Body of pancreas (tissue), 4 donors: ENCODE measurements at regions not wholly inside any gene's neighbourhood (a gene's known extent, or its start where the extent isn't known, plus 50 kb on each side); places are given as distances from the start of the nearest gene placed in this dataset.

ENCODE experiments used
- ATAC-seq: fragments of 150-250 bp; one replicate; pipeline ENCODE4 v1.9.1; 2016
- DNase-seq, 4 donors: peaks; one replicate each; pipeline ENCODE4 v3.0.0-alpha.2; 2019
- H3K27ac ChIP-seq, 4 donors: fragments of 200-600 bp; sonication (generic); 1 replicate in 3 of 4; 2 replicates in 1 of 4; pipeline versions ENCODE4 v1.5.1 to v1.6.1; 2016 to 2019; ENCODE audit warnings: mild to moderate bottlenecking in 1 of 4, mixed read lengths in 1 of 4, moderate library complexity in 1 of 4
- H3K27me3 ChIP-seq, 2 donors: fragments of 200-600 bp; sonication (generic); one replicate each; pipeline ENCODE4 v1.6.0; 2016; ENCODE audit warnings: mild to moderate bottlenecking in 1 of 2
- H3K36me3 ChIP-seq, 2 donors: fragments of 200-600 bp; sonication (generic); replicated peaks in 1 of 2; 2 replicates each; pipeline ENCODE4 v1.5.1; 2016; ENCODE audit warnings: low read depth in 2 of 2; ENCODE audit not compliant: insufficient read depth in 1 of 2
- H3K4me1 ChIP-seq: fragments of 200-600 bp; sonication (generic); one replicate; pipeline ENCODE4 v1.6.0; 2016
- H3K4me3 ChIP-seq, 2 donors: fragments of 200-600 bp; sonication (generic); 1 replicate in 1 of 2; 2 replicates in 1 of 2; pipeline ENCODE4 v1.5.1; 2016 to 2019
- H3K9me3 ChIP-seq, 3 donors: fragments of 200-600 bp; sonication (generic); 1 replicate in 2 of 3; 2 replicates in 1 of 3; pipeline ENCODE4 v1.5.1; 2016
- CTCF ChIP-seq, 7 experiments: fragments of 450-650 bp in 4 of 7; fragments of 200-600 bp in 3 of 7; sonication (generic) in 3 of 7; IDR thresholded peaks; one replicate each; pipeline ENCODE4 v1.5.1; 2016 to 2019; ENCODE audit warnings: antibody characterized with exemption in 7 of 7
- POLR2A ChIP-seq, 3 donors: fragments of 450-650 bp; IDR thresholded peaks; one replicate each; pipeline ENCODE4 v1.6.1; 2016; ENCODE audit warnings: antibody characterized with exemption in 3 of 3, mild to moderate bottlenecking in 2 of 3
- WGBS, 2 donors: methylation state at CpG; one replicate each; pipeline ENCODE4 v1.1.5; 2017; 5-methylcytosine and 5-hydroxymethylcytosine counted together
- intact Hi-C: fragments of 100-400 bp; cut with DNase I; formaldehyde crosslinking; loops from one replicate; pipeline ENCODE4 v1.15.1; 2023

- TF ChIP-seq POLR2A (IDR thresholded peaks at IDR 0.05) (no peak), CTCF (IDR thresholded peaks at IDR 0.05) (no peak)
- peaks cover 4% of the 10 kb centered on the region for H3K4me1 ChIP-seq
- DNase-seq (no peak), ATAC-seq (no peak)
- no peaks in the 10 kb centered on the region for H3K36me3 ChIP-seq
- no peak overlapping the region for H3K4me3 ChIP-seq
- 72 to 78% methylated on average over 4 of the region's 4 CpGs for WGBS, 2 donors
- no peaks in the 10 kb centered on the region for H3K9me3 ChIP-seq
- intact Hi-C loops: no loop called here
- no peaks in the 10 kb centered on the region for H3K27me3 ChIP-seq
- no peak overlapping the region for H3K27ac ChIP-seq
Measured at GRCh38 chr5:74016373-74016772, 390.4 kb downstream of the ARHGEF28 start.

- intact Hi-C loops: no loop called here
Measured at GRCh38 chr5:74015716-74016115, 389.7 kb downstream of the ARHGEF28 start.

DNA sequence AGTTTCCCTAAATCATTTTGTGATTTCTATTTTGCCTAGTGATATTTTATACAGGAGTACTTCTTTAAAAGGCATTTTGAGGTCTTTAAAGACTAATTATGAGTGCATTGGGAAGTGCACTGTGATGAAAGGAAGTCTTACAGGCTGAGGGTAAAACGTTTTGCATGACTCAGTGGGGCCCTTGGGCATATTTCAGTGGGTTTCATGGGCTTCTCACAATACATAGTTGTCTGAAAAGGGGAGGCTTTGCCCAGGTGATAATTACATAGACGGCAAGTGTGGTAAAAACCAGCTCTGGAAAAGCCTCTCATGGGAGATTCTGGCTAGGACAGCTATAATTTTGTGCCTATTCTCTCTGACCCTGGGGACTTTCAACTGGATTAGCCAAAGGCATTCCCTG lies 387.2 kb downstream of the ARHGEF28 start:
- Histone ChIP-seq H3K4me3 (no peak overlapping the region), H3K36me3 (no peaks in the 10 kb centered on the region), H3K27ac (no peak overlapping the region), H3K9me3 (no peaks in the 10 kb centered on the region), H3K27me3 (no peaks in the 10 kb centered on the region), H3K4me1 (peaks cover 4% of the 10 kb centered on the region)
- intact Hi-C loops: no loop called here
- TF ChIP-seq POLR2A (IDR thresholded peaks at IDR 0.05) (no peak), CTCF (IDR thresholded peaks at IDR 0.05) (no peak)
- 52 to 63% methylated on average over 2 of the region's 2 CpGs for WGBS, 2 donors
- ATAC-seq (no peak), DNase-seq (no peak)

More at GRCh38 chr5:74015716-74016115, 389.7 kb downstream of the ARHGEF28 start:
- Histone ChIP-seq H3K36me3 (no peaks in the 10 kb centered on the region), H3K4me3 (no peak overlapping the region), H3K27ac (no peak overlapping the region), H3K27me3 (no peaks in the 10 kb centered on the region), H3K9me3 (no peaks in the 10 kb centered on the region), H3K4me1 (peaks cover 4% of the 10 kb centered on the region)
- WGBS, 2 donors: 57 to 67% methylated on average over 1 of the region's 1 CpG
- DNase-seq (no peak), ATAC-seq (no peak)
- TF ChIP-seq CTCF (IDR thresholded peaks at IDR 0.05): no peak
- no peak for TF ChIP-seq POLR2A (IDR thresholded peaks at IDR 0.05)

DNA sequence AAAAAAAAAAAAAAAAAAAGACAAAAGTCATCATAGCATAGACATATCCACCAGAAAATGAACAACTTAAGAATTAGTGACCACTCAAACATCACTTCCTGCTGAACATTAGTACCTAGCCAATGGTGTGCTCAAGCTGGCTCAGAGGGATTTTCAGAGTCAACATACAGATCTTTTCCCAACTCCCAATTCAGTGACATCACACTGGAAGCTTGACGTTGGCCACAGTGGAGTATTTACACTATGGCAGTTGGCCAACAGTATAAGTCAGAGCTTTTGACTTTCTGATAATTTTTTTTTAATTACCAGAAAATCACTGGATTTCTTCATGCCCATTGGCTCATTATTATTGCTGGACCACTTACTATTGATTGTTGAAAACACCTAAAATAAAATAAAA lies 383.5 kb downstream of the ARHGEF28 start:
- H3K27me3 ChIP-seq: no peaks in the 10 kb centered on the region
- WGBS, 2 donors: 20 to 30% methylated on average over 1 of the region's 1 CpG
- no peak for TF ChIP-seq POLR2A (IDR thresholded peaks at IDR 0.05)
- TF ChIP-seq CTCF (IDR thresholded peaks at IDR 0.05): no peak

GRCh38 chr5:74007193-74007592 lies 381.2 kb downstream of the ARHGEF28 start:
- 0% methylated on average over 1 of the region's 1 CpG for WGBS, 2 donors
- DNase-seq: no peak
- Histone ChIP-seq H3K36me3 (no peaks in the 10 kb centered on the region), H3K27me3 (no peaks in the 10 kb centered on the region), H3K27ac (no peak overlapping the region), H3K4me3 (no peak overlapping the region), H3K9me3 (no peaks in the 10 kb centered on the region), H3K4me1 (no peaks in the 10 kb centered on the region)
- ATAC-seq: no peak
- TF ChIP-seq CTCF (IDR thresholded peaks at IDR 0.05) (no peak), POLR2A (IDR thresholded peaks at IDR 0.05) (no peak)
- intact Hi-C loops: no loop called here

More for the DNA sequence above, 383.5 kb downstream of the ARHGEF28 start:
- Histone ChIP-seq H3K36me3 (no peaks in the 10 kb centered on the region), H3K27ac (no peak overlapping the region), H3K9me3 (no peaks in the 10 kb centered on the region), H3K4me3 (no peak overlapping the region), H3K4me1 (no peaks in the 10 kb centered on the region)
- ATAC-seq: no peak
- intact Hi-C loops: no loop called here
- DNase-seq: no peak
